GM12873 (cell line): ENCODE measurements at regions not wholly inside any gene's neighbourhood (a gene's known extent, or its start where the extent isn't known, plus 50 kb on each side); places are given as distances from the start of the nearest gene placed in this dataset.

ENCODE experiments used
- TF ChIP-seq, protein P1 (sequence below): IDR thresholded peaks from 2 replicates; pipeline ENCODE4 v1.5.1; 2012; ENCODE audit warnings: low read depth, mild to moderate bottlenecking, moderate library complexity, low read length, control low read depth; ENCODE audit not compliant: insufficient read depth; ENCODE audit errors: missing control alignments

DNA sequence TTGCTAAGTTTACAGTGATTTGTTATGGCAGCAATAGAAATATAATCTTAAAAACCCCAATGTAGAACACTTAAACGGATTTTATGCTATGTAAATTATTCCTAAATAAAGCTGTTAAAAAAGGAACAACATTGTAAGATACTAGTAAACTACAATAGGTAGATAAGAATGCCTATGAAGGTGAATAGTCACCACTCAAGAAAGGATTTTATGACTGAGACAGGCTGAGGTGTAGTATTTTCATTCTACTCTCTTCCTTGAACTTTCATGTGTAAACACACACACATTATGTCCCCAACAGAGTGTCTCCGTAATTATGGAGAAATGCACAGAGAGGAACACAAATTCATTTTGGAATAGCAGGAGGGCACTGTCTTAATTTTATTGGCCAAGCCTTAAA lies 183.9 kb upstream of the ST6GAL2 start:
- TF ChIP-seq, protein P1, sequence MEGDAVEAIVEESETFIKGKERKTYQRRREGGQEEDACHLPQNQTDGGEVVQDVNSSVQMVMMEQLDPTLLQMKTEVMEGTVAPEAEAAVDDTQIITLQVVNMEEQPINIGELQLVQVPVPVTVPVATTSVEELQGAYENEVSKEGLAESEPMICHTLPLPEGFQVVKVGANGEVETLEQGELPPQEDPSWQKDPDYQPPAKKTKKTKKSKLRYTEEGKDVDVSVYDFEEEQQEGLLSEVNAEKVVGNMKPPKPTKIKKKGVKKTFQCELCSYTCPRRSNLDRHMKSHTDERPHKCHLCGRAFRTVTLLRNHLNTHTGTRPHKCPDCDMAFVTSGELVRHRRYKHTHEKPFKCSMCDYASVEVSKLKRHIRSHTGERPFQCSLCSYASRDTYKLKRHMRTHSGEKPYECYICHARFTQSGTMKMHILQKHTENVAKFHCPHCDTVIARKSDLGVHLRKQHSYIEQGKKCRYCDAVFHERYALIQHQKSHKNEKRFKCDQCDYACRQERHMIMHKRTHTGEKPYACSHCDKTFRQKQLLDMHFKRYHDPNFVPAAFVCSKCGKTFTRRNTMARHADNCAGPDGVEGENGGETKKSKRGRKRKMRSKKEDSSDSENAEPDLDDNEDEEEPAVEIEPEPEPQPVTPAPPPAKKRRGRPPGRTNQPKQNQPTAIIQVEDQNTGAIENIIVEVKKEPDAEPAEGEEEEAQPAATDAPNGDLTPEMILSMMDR: no peak

DNA sequence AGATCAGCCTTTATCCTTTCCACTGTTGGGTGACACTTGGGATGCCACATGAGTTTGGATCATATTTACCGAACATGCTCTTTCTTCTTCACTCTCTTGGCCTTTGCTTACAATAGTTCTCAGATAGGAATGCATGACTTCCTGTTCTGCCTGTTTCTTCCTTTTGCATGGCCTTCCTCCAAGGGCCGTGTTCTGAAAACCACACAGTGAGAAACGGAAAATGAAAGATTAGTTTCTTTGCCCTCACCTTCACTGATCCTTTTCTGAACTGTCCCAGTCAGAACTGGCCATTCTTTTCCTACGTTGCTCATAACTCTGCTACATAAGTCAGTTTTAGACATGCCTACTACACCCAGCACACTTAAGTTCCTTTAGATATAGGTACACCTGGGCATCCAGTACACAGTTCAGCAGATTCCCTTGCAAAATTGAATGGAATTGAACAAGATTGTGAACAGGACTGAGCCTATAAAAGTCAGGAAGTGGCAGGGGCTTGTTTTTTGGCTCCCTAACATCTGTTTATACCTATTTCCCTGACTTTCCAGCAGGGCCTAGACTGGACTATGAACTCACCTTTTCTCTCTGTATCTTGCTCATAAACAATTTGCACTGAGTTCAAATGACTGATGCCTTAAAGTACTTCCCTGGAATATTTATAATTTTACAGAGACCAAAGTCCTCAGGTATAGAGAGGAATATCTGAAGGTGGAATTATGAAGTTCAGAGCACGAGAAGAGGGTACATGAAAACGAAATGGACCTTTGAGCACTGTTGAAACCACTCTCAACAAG lies 186.4 kb upstream of the ST6GAL2 start:
- TF ChIP-seq, protein P1: no peak

DNA sequence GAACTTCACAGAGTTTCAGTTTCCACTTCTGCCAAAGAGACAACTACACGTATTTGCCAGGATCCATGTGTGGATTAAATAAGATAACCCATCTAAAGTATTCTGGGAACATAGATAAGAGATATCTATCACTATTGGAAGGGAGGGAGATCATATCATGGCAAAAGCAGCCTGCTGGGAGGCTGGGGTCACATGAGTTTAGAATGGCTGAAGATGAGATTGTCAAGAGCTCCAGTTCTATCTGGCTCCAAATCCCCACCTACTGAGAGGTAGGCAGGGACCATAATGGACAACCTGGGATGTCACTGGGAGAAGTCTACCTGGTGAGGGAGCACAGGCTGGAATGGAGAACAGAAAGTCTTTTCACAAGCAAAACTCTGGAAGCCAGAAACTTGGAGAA lies 192.6 kb upstream of the ST6GAL2 start:
- TF ChIP-seq, protein P1: no peak

GRCh38 chr2:107086497-107086896 lies 200.5 kb upstream of the ST6GAL2 start:
- TF ChIP-seq, protein P1: no peak

GRCh38 chr2:107088156-107088555 lies 202.2 kb upstream of the ST6GAL2 start:
- TF ChIP-seq, protein P1: no peak

DNA sequence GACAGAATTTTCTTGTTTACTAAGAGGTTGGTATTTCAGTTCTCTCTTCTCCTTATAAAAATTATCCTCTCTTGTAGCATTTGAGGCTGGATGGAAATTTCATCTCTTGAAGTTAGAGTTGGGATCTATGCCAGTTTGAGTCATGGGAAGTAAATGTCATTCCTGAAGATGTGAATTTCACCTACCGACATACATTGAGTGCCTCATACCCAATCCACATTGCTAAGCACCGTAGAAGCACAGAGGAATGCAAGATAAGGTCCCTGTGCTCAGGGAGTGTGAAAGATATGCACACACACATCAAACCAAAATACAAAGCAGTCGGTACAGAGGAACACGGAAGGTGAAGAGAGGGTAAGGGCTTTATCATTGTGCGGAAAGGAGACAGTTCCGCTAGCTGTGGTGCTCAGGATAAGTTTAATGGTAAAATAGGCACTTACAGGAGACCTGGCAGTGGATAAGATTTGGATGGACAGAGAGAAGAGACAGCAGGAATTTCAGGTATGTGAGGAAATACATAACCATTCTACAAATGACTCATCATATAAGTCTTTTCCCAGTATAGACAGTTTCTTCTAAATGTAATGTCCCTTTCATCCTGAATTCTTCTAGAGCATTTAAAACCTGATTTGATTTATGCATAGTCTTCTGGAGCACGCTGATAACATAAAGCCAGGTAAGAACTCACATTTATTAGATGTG lies 205.3 kb upstream of the ST6GAL2 start:
- TF ChIP-seq, protein P1: no peak

- TF ChIP-seq, protein P1: no peak
Observed at GRCh38 chr2:107093426-107093957, 207.5 kb upstream of the ST6GAL2 start.
